Activated CD4-positive, alpha-beta memory T cell treated with anti-CD3 and anti-CD28 coated beads, Interleukin-2, amount 10 ng/mL, durations not matched to agents 7 days and 5 days (primary cell): ENCODE measurements at regions not wholly inside any gene's neighbourhood (a gene's known extent, or its start where the extent isn't known, plus 50 kb on each side); places are given as distances from the start of the nearest gene placed in this dataset.

Source experiments
- CTCF ChIA-PET: fragments of 350-600 bp; sonication (Branson Sonifier 250); formaldehyde crosslinking; loops from one replicate; lab custom pipeline; 2021; ENCODE audit warnings: antibody characterized with exemption, inconsistent platforms; lab: Charles Lee
- POLR2A ChIA-PET: fragments of 350-600 bp; sonication (Branson Sonifier 250); formaldehyde crosslinking; loops from one replicate; lab custom pipeline; 2021; ENCODE audit warnings: antibody characterized with exemption; lab: Charles Lee
- DNase-seq: peaks from one replicate; pipeline ENCODE4 v3.0.0-alpha.2; 2020
- H3K27ac Mint-ChIP-seq: one replicate; pipeline ENCODE4 v1.8.0; 2021; ENCODE audit warnings: mild to moderate bottlenecking, mixed read lengths
- H3K27me3 Mint-ChIP-seq: one replicate; pipeline ENCODE4 v1.8.0; 2021; ENCODE audit warnings: mixed read lengths
- H3K36me3 Mint-ChIP-seq: one replicate; pipeline ENCODE4 v1.8.0; 2021; ENCODE audit warnings: low read depth, mixed read lengths
- H3K4me1 Mint-ChIP-seq: one replicate; pipeline ENCODE4 v1.8.0; 2021; ENCODE audit warnings: mixed read lengths
- H3K4me3 Mint-ChIP-seq: one replicate; pipeline ENCODE4 v1.8.0; 2021; ENCODE audit warnings: mild to moderate bottlenecking, mixed read lengths
- H3K9me3 Mint-ChIP-seq: one replicate; pipeline ENCODE4 v1.8.0; 2021; ENCODE audit warnings: mixed read lengths

DNA sequence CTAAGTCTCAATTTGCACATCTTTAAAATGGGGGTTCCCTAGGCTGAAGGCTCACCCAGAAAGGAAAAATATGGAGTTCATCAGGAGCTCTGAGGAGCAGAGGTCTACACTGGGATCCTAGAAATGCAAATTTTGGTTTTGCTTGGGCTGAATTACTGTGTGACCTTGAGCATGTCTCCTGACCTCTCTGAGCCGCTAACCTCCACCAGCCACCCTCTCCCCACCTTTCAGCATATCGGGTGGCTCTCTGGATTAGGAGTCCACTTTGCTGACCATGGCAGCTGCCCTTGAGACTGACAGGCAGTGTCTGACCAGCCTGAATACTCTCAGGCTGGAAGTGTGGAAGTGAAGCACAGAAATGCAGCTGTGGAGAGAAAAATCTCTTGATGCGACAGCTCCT is 165.9 kb upstream of the LRFN2 start:
- H3K4me1 Mint-ChIP-seq = no peaks in the 10 kb centered on the region
- no peak for DNase-seq
- H3K4me3 Mint-ChIP-seq = no peak overlapping the region
- peaks cover 52% of the 10 kb centered on the region for H3K27me3 Mint-ChIP-seq
- no peaks in the 10 kb centered on the region for H3K9me3 Mint-ChIP-seq
- no peak overlapping the region for H3K27ac Mint-ChIP-seq
- H3K36me3 Mint-ChIP-seq = no peaks in the 10 kb centered on the region
- POLR2A ChIA-PET = no interaction called here
- CTCF ChIA-PET = no interaction called here

- Mint-ChIP-seq H3K4me3 (no peak overlapping the region), H3K27ac (no peak overlapping the region), H3K4me1 (no peaks in the 10 kb centered on the region), H3K27me3 (peaks cover 15% of the 10 kb centered on the region), H3K36me3 (no peaks in the 10 kb centered on the region), H3K9me3 (no peaks in the 10 kb centered on the region)
- CTCF ChIA-PET = no interaction called here
- POLR2A ChIA-PET = no interaction called here
- DNase-seq = no peak
Observed at GRCh38 chr6:40744835-40745234, 157.7 kb upstream of the LRFN2 start.

- POLR2A ChIA-PET = no interaction called here
- no peaks in the 10 kb centered on the region for H3K4me1 Mint-ChIP-seq
- H3K4me3 Mint-ChIP-seq = no peak overlapping the region
- no peak for DNase-seq
- CTCF ChIA-PET = no interaction called here
- H3K27ac Mint-ChIP-seq = no peak overlapping the region
- no peaks in the 10 kb centered on the region for H3K36me3 Mint-ChIP-seq
- H3K9me3 Mint-ChIP-seq = no peaks in the 10 kb centered on the region
- peaks cover 17% of the 10 kb centered on the region for H3K27me3 Mint-ChIP-seq
Observed at GRCh38 chr6:40743690-40744446, 156.7 kb upstream of the LRFN2 start.

GRCh38 chr6:40743226-40743625 is 156.1 kb upstream of the LRFN2 start:
- CTCF ChIA-PET = no interaction called here
- H3K27ac Mint-ChIP-seq = no peak overlapping the region
- H3K27me3 Mint-ChIP-seq = peaks cover 12% of the 10 kb centered on the region
- H3K4me3 Mint-ChIP-seq = no peak overlapping the region
- no peak for DNase-seq
- no peaks in the 10 kb centered on the region for H3K9me3 Mint-ChIP-seq
- no peaks in the 10 kb centered on the region for H3K4me1 Mint-ChIP-seq
- no peaks in the 10 kb centered on the region for H3K36me3 Mint-ChIP-seq
- POLR2A ChIA-PET = no interaction called here

DNA sequence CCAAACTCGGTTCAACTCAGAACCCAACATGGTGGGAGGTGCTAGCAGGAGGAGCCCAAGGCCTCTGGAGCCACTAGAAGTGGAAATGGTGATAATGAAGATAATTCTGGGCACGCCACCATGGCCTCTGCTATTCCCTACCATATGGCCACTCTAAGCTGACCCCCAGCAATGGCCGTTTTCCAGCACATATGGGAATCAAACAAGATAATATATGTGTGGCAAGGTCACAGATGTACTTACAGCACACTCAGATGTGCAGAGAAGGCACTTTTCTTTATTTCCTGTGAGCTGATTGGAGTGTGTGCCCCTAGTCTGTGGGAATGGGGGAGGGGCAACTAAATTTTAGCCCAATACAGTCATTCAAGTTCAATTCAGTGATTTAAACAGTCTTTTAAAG is 153.4 kb upstream of the LRFN2 start:
- POLR2A ChIA-PET = no interaction called here

GRCh38 chr6:40738551-40739193 is 151.5 kb upstream of the LRFN2 start:
- H3K4me3 Mint-ChIP-seq = no peak overlapping the region
- DNase-seq = no peak
- peaks cover 11% of the 10 kb centered on the region for H3K27me3 Mint-ChIP-seq
- H3K4me1 Mint-ChIP-seq = no peaks in the 10 kb centered on the region
- H3K36me3 Mint-ChIP-seq = no peaks in the 10 kb centered on the region
- ChIA-PET POLR2A (no interaction called here), CTCF (no interaction called here)
- H3K9me3 Mint-ChIP-seq = no peaks in the 10 kb centered on the region
- H3K27ac Mint-ChIP-seq = no peak overlapping the region

More for the DNA sequence above, 153.4 kb upstream of the LRFN2 start:
- CTCF ChIA-PET = no interaction called here
- no peak for DNase-seq
- H3K4me1 Mint-ChIP-seq = no peaks in the 10 kb centered on the region
- peaks cover 5% of the 10 kb centered on the region for H3K27me3 Mint-ChIP-seq
- no peaks in the 10 kb centered on the region for H3K9me3 Mint-ChIP-seq
- H3K4me3 Mint-ChIP-seq = no peak overlapping the region
- H3K36me3 Mint-ChIP-seq = no peaks in the 10 kb centered on the region
- no peak overlapping the region for H3K27ac Mint-ChIP-seq

- no peak overlapping the region for H3K4me3 Mint-ChIP-seq
- DNase-seq = no peak
- no peak overlapping the region for H3K27ac Mint-ChIP-seq
- CTCF ChIA-PET = no interaction called here
- POLR2A ChIA-PET = no interaction called here
- peaks cover 11% of the 10 kb centered on the region for H3K27me3 Mint-ChIP-seq
- no peaks in the 10 kb centered on the region for H3K4me1 Mint-ChIP-seq
- H3K9me3 Mint-ChIP-seq = no peaks in the 10 kb centered on the region
- no peaks in the 10 kb centered on the region for H3K36me3 Mint-ChIP-seq
Observed at GRCh38 chr6:40735521-40735920, 148.4 kb upstream of the LRFN2 start.

- POLR2A ChIA-PET = no interaction called here
- Mint-ChIP-seq H3K9me3 (no peaks in the 10 kb centered on the region), H3K27ac (no peak overlapping the region), H3K27me3 (peaks cover 11% of the 10 kb centered on the region), H3K36me3 (no peaks in the 10 kb centered on the region), H3K4me1 (no peaks in the 10 kb centered on the region), H3K4me3 (no peak overlapping the region)
- no peak for DNase-seq
- CTCF ChIA-PET = no interaction called here
Observed at GRCh38 chr6:40735121-40735520, 148.0 kb upstream of the LRFN2 start.

GRCh38 chr6:40734607-40735006 is 147.4 kb upstream of the LRFN2 start:
- Mint-ChIP-seq H3K27ac (no peak overlapping the region), H3K9me3 (no peaks in the 10 kb centered on the region), H3K36me3 (no peaks in the 10 kb centered on the region), H3K4me1 (no peaks in the 10 kb centered on the region), H3K27me3 (peaks cover 9% of the 10 kb centered on the region), H3K4me3 (no peak overlapping the region)
- no peak for DNase-seq
- CTCF ChIA-PET = no interaction called here
- POLR2A ChIA-PET = no interaction called here

DNA sequence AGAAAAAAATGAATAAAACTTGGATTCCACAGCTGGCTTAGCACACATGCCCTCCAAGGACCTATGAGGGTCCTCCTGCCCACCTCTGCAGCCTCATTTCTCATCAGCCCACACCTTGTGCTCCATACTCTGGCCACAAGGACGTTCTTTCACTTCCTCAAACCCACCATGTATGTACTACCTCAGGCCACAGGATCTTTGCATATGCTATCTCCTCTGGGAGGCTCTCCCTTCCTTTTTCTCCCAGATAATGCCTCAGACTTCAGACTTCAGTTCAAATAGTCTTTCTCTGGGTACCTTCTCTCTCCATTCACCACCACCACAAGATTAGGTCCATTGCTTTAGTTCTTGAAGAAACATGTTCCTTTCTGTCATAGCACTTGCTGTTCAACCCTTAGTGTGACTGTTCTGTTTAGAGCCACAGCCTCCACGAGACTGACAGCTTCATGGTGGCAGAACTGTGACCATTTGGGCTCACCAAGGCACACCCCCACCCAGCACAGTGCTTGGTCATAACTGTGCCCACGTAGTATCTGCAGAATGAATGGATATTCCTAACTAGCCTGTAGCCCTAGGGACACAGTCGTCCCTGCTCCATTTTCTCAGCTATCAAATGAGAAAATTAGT is 146.7 kb upstream of the LRFN2 start:
- no peak overlapping the region for H3K27ac Mint-ChIP-seq
- peaks cover 9% of the 10 kb centered on the region for H3K27me3 Mint-ChIP-seq
- H3K4me3 Mint-ChIP-seq = no peak overlapping the region
- CTCF ChIA-PET = no interaction called here
- no peak for DNase-seq
- no peaks in the 10 kb centered on the region for H3K36me3 Mint-ChIP-seq
- no peaks in the 10 kb centered on the region for H3K4me1 Mint-ChIP-seq
- POLR2A ChIA-PET = no interaction called here
- no peaks in the 10 kb centered on the region for H3K9me3 Mint-ChIP-seq

DNA sequence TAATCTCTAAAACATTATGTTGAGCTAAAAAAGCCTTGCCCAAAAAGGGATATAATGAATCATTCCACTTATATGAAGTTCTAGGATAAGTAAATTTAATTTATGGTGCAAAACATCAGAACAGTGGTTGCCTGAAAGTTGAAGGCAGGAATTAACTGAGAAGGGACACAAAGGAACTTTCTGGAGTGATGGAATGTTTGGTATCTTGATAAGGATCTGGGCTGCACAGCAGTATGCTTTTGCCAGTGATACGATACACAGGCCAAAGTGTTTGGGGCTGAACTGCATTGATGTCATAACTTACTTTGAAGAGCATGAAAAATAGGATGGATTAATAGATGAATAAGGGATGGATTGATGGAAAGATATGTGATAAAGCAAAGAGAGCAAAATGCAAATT is 146.1 kb upstream of the LRFN2 start:
- no peak overlapping the region for H3K4me3 Mint-ChIP-seq
- no peak overlapping the region for H3K27ac Mint-ChIP-seq
- CTCF ChIA-PET = no interaction called here
- no peaks in the 10 kb centered on the region for H3K36me3 Mint-ChIP-seq
- DNase-seq = no peak
- no peaks in the 10 kb centered on the region for H3K9me3 Mint-ChIP-seq
- H3K27me3 Mint-ChIP-seq = peaks cover 9% of the 10 kb centered on the region
- POLR2A ChIA-PET = no interaction called here
- H3K4me1 Mint-ChIP-seq = no peaks in the 10 kb centered on the region

DNA sequence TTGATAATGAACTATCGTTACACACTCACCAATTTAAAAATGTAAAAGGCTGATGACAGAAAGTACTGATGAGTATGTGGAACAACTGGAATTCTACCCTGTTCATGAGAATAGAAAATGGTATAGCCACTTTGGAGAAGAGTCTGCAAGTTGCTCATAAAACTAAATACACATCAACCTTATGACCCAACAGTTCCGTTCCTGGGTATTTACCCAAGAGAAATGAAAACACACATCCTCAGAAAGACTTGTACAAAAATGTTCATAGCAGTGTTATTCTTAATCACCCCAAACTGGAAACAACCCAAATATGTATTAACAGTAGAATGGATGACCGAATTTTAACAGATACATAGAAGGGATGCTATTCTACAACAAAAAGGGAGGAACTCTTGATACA is 145.7 kb upstream of the LRFN2 start:
- no peaks in the 10 kb centered on the region for H3K36me3 Mint-ChIP-seq
- no peak overlapping the region for H3K4me3 Mint-ChIP-seq
- ChIA-PET POLR2A (no interaction called here), CTCF (no interaction called here)
- peaks cover 9% of the 10 kb centered on the region for H3K27me3 Mint-ChIP-seq
- no peaks in the 10 kb centered on the region for H3K9me3 Mint-ChIP-seq
- no peak for DNase-seq
- no peak overlapping the region for H3K27ac Mint-ChIP-seq
- H3K4me1 Mint-ChIP-seq = no peaks in the 10 kb centered on the region

GRCh38 chr6:40728643-40729042 is 141.5 kb upstream of the LRFN2 start:
- no peaks in the 10 kb centered on the region for H3K4me1 Mint-ChIP-seq
- no peak overlapping the region for H3K4me3 Mint-ChIP-seq
- CTCF ChIA-PET = no interaction called here

DNA sequence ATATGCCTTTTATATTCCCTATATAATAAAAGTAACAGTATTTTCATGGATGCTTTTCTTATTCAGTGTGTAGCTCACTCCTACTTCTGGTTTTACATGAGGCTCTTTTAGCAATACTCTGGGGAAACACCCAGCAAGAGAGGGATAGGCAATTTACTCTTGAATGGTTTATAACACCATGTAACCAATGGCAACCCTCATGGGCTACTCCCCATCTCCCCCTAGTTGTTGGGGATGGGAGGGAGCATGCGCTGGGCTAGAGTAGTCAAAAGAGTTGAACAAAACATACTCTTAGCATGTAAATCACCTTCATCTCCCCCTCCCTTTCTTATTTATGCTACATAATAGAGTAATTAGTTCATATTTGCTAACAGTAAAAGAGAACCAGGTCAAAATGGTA is 140.1 kb upstream of the LRFN2 start:
- DNase-seq = no peak
- Mint-ChIP-seq H3K27ac (no peak overlapping the region), H3K9me3 (no peaks in the 10 kb centered on the region), H3K27me3 (no peaks in the 10 kb centered on the region), H3K4me3 (no peak overlapping the region), H3K4me1 (no peaks in the 10 kb centered on the region), H3K36me3 (no peaks in the 10 kb centered on the region)
- CTCF ChIA-PET = no interaction called here
- POLR2A ChIA-PET = no interaction called here

More at GRCh38 chr6:40728643-40729042, 141.5 kb upstream of the LRFN2 start:
- Mint-ChIP-seq H3K27me3 (peaks cover 2% of the 10 kb centered on the region), H3K9me3 (no peaks in the 10 kb centered on the region), H3K36me3 (no peaks in the 10 kb centered on the region), H3K27ac (no peak overlapping the region)
- DNase-seq = no peak
- POLR2A ChIA-PET = no interaction called here
